ENCODE measurements at regions not wholly inside any gene's neighbourhood (a gene's known extent, or its start where the extent isn't known, plus 50 kb on each side); places are given as distances from the start of the nearest gene placed in this dataset.
A peak's percentile ranks its signal among the peaks of the same experiment; 100 is the strongest.
"Not testable (repeated sequence)": the region's sequence is repeated elsewhere in the genome, so short reads cannot be mapped to it uniquely, and the experiment has no call there.

DNA sequence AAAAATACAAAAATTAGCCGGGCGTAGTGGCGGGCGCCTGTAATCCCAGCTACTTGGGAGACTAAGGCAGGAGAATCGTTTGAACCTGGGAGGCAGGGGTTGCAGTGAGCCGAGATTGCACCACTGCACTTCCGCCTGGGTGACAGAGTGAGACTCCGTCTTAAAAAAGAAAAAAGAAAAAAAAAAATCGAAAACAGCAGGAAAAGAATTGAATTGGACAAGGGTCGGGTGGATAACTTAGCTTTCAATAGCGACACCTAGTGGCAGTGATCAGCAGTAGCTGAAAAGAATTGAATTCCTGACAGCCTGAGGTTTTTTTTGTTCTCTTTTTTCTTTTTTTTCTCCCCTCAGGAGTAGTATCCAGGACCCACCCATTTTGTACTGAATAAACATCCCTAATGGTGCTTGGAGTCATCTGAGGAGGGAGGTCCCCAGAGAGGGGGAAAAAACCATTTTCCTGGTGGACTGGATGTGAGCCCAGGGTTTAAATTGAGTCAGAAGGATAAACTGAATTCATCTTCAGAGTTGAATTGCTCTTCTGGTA lies 55.1 kb downstream of the CYCS start:
- DNase-seq = peak; percentile 77

DNA sequence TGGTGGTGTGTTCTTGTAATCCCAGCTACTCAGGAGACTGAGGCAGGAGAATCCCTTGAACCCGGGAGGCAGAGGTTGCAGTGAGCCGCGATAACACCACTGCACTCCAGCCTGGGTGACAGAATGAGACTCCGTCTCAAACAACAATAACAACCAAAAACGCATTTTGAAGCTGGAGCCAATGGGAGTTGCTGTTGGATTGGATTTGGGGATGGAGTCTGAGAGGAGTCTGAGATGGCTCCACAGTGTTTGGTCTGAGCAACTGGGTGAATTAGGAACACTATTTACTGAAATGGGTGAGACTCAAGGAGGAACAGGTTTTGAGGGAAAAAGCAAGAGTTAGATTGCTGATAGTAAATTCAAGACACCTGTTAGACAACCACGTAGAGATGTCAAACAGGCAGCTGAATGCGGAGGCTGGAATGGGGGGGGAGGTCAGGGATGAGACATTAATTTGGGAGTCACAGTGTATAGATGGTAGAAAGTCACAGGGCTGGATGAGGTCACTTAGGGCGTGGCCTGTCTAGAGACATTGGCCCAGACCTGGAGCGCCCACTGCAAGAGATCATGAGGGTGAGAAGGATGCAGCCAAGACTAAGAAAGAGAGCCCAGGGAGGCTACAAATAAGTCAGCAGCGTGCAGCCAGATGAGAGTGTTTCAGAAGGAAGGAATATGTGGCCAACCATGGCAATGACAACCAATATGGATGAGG lies 56.4 kb downstream of the CYCS start:
- no peak for DNase-seq

DNA sequence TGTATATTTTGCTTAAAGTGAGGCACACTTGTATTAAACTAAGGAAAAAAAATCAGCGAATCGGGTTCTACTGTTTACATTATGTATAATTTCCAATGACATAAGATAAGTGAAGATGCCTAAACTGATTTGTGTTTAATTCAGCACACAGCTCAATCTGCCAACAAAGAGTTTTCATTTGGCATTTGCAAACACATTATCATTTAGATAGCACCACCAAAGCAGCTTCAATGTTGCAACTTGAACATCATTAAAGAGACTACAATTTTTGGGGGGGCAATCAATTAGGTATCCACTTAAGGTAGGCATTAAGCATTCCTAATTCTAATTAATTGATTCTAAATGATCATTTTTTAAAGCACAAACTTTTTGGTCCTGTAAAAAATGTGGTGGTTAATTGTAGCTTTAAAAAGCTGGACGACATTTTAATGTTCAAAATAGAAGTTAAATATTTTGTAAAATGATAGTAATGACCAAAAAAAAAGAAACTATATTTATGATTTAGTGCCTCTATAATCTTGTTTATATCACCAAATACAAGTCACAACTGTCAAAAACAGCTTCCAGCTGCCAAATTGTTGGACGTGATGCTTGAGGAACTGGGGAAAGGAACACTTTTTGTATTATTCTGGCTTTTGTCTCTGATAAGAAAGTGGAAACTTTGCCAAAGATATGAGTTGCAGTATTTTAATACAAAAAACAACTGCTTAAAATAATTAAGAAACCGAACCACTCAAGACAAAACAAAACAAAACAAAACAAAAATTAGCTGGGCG lies 57.1 kb downstream of the CYCS start:
- no peak for DNase-seq

DNA sequence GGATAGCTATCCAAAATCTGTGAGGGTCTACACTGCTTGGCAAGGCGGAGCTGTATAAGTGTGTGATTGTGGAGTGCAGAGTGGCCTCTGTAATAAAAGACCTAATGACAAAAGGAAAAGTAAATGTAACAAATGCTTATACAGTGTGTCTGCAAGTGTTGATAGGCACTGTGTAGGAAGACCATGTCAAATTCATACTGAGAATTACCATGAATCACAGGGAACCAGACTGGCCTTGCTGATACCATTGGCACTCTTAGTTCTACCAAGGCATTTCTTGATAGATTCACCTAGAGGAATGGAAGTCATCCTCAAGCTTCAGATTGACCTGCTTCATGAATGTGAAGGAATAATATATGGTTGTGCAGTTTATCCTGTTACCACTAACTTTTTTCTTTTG lies 58.8 kb downstream of the CYCS start:
- DNase-seq = no peak

DNA sequence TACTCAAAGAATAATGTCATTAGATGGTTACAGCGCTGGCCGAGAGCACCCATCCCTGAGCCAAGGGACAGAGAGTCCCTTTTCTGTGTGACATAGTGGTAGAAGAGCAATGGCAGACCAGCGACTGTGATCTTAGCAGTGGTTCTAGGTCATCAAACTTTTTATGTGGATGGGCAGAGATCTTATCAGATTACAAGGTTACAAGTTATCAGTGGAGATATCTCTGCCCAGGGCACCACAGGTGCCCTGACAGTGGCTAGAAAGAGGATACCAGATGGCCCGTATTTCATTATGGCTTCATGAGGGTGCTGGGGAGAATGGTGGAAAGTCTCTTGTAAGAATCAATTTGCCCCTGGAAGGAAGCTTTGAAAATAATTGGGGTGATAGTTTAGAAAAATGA lies 62.7 kb downstream of the CYCS start:
- DNase-seq = no peak

DNA sequence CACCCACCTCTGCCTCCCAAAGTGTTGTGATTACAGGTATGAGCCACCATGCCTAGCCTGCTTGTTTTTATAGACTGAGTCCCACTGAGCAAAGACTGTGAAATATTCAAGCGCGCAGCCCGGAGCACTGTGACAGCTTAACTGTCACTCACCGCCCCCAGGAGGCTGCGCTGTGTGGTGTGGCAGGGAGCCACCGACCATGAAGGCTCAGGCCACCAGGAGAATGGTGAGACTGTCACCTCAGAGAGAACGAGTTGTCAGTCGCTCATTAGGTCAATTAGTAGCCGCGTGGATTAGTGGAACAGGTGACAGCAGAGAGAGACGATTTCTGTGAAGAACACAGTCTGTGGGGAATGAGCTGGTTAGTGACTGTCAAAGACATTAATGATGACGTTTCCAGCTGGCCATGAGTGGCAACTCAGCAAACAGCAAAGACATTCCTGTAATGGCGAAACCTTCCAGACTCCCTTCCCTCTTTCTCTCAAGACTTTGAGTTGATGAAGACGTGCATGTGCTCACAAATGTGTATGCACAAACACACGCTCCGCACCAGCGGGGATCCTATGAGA lies 64.5 kb downstream of the CYCS start:
- no peak for DNase-seq

DNA sequence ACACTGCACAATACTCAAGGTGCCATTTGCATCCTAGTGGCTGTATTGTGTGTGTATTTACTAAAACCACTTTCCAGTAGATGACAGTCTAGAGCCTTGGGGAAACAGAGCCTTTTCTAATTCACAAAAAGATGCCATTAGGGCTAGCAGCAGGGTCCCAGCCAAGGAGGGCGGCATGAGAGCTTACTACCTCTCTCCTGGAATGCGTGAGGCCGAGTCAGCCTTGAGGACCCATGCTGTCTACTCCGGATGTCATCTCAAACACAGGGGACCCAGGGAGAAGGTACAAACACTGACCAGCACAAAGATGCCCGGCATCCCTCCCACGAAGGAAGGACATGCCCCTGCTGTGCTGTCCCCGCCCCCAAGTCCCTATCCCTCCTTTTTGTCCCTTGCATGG lies 65.5 kb downstream of the CYCS start:
- no peak for DNase-seq

DNA sequence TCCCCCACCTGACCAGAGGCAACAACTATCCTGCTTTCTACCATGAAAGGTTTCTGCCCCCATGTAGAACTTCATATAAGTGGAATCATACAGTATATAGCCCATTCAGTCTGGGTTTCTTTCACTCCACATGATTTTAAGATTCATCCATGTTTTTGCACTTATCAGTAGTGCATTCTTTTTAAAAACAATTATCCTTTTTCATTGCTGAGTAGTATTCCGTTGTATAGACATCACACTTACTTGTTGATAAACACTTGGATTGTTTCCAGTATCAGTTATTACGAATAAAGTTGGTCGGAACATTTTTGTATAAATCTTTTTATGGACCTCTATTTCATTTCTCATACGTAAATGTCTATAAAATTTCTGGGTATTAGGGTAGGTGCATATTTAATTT lies 68.7 kb downstream of the CYCS start:
- DNase-seq = no peak

DNA sequence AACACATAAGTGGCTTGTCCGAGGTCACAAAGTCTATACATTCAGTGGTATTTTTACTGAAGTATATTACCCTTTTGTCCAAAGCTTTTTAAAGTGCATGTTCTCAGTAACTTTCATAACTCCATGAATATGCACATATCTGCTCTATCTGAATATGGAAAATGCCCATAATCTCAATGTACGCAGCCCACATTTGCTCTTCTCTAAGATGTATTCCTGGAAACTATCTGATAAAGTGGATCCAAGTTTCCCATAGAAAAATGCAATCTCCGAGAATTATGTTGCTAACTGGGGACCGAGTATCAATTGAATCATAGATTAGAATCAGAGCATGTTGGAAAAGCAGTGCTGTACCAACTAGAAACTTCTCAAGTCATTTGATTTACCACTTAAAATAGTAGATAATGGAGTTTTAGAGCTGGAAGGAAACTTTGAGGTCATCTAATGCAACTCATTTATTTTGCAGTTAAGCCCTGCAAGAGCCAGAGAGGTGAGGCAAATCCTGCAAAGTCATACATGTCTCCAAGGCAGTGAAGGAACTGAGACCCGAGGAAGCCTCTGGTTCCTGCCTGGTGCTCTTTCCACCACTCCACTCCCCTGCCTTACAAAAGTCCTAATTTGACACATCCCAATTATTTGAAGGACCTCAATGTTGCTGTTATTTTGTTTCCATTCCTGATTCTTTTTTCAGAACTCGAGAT lies 69.4 kb downstream of the CYCS start:
- DNase-seq = no peak

DNA sequence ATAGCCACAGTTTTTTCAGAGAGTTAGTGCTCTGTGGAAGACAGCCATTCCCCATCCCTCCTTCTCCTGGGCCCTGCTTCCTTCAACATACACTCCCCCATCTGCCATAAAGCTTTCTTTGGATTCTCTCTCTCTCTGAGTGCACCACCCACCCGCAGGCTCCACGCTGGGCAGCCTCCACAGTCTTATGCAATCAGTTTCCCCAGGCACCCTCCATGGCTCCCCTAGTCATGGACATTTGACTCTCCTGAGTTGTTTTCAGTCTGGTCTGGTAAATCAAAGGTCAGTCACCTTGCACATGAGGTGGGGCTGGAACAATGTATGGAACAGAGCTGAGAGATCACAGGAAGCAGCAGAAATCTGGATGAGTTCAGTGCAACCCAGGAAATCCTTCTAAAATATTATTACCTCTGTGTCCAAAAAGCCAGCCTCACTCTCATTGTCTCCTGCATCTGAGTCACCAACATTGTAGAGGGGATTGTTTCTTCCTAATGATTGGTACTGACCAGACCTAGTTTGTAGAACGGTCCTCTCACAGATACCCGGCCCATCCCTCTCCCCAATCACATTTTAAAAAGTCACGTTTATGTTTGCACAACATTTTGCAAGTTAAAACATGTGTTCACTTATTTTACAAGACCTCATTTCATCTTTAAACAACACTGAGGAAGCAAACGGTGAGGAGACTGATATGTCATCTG lies 70.1 kb downstream of the CYCS start:
- no peak for DNase-seq

DNA sequence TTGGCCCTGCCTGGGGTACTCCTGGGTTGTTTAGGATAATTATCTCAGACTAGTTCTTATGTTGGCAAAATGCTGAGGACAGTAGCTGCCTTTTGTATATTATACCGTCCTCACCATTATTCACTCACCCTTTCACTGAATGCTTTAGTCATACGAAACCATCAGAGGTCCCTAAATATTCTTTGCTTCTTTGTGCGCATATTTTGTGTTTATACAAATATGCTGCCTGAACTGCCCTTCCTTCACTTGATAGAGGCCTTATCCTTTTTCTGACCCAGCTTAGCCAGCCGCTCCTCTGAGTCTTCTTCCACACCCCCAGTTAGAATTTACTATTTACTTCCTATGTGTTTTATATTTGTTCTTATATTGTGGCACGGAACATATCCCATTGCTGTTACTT lies 70.2 kb upstream of the OSBPL3 start:
- DNase-seq = no peak

DNA sequence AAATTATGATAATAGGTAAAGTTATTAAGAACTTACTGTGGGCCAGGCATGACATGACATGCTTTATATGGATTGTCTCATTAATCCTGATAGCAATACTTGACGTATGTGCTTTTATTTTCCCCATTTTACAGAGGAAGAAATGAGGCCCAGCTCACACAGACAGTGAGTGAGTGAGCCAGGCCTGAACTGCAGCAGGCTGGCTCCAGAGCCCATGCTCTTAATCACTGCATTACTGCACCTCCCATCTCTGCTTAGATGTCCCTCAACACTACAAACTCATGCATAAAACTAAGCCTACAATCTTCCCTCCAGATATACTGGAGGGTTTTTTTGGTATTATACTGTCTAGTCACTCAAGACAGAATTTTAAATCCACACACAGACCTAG lies 68.5 kb upstream of the OSBPL3 start:
- DNase-seq = no peak

DNA sequence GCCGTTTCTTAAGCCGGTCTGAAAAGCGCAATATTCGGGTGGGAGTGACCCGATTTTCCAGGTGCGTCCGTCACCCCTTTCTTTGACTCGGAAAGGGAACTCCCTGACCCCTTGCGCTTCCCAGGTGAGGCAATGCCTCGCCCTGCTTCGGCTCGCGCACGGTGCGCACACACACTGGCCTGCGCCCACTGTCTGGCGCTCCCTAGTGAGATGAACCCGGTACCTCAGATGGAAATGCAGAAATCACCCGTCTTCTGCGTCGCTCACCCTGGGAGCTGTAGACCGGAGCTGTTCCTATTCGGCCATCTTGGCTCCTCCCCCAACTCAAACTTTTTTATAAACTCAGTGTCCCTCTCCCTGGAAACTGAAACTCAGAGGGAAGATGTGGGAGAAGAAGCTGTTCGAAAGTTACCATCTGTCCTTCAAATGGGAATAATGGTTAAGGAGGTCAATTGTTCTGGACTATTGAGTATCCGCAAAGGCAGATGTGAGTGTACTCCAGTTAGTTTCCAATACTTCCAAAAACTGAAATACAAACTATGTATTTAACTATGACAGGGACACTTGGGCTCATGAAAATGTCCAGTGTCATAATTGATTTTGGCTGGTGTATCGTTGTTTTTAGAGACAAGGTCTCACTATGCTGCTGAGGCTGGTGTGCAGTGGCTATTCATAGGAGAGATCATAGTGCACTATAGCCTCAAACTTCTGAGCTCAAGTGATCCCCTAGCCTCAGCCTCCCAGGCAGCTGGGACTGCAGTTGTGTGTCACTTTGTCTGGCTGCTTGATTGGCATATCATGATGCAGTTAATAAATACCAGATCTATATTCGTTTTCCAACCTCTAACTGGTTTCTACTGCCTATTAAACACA lies 67.8 kb upstream of the OSBPL3 start:
- not testable (repeated sequence) for DNase-seq

DNA sequence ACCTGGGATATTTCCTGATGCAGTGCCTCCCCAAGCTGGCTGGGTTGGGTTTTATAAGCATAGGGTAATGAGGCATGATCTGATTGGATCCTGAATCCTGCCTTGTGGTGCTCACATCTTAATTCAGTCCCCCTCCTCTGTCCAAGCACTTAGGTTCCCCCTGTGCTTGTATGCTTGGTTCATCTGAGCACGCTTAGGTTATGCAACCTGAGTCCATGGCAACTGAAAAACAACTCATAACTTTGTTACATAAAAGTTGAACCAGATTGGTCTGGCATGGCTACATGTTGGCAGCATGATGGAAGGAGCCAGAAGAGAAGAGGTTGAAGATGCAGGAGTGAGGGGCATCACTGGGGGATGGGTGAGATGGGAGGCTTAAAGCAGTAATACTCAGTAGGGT lies 57.3 kb upstream of the OSBPL3 start:
- DNase-seq = no peak

DNA sequence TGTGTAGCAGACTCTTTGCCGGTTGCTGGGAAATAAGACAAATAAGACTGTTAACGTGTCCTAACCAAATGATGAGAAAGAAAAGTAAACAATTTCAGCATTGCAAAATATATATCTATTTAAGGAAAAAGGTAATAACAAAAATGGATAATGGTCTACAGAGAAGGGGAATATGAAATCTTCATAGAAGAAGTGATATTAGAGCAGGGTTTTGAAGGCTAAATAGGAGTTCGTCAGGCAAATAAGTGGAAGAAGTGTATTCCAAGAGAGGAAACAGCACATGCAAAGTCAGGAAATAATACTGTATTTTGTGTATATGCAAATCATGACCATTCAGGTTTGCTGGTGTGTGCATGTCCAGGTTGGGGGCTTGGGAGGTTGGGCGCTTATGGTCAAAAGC lies 55.3 kb upstream of the OSBPL3 start:
- no peak for DNase-seq

DNA sequence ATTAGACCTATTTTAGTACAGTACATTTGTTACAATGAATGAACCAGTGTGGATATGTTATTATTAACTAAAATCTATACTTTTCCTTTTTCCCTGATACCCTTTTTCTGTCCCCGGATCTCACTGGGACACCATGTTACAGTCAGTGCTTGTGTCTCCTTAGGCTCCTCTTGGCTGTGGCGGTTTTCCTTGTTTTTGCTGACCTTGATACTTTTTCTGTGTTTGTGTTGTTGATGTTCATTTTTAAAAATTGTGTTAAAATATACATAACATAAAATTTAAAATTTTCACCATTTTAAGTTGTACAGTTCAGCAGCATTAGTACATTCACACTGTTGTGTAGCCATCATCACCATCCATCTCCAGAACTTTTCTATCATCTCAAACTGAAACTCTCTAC lies 54.2 kb upstream of the OSBPL3 start:
- DNase-seq = no peak

DNA sequence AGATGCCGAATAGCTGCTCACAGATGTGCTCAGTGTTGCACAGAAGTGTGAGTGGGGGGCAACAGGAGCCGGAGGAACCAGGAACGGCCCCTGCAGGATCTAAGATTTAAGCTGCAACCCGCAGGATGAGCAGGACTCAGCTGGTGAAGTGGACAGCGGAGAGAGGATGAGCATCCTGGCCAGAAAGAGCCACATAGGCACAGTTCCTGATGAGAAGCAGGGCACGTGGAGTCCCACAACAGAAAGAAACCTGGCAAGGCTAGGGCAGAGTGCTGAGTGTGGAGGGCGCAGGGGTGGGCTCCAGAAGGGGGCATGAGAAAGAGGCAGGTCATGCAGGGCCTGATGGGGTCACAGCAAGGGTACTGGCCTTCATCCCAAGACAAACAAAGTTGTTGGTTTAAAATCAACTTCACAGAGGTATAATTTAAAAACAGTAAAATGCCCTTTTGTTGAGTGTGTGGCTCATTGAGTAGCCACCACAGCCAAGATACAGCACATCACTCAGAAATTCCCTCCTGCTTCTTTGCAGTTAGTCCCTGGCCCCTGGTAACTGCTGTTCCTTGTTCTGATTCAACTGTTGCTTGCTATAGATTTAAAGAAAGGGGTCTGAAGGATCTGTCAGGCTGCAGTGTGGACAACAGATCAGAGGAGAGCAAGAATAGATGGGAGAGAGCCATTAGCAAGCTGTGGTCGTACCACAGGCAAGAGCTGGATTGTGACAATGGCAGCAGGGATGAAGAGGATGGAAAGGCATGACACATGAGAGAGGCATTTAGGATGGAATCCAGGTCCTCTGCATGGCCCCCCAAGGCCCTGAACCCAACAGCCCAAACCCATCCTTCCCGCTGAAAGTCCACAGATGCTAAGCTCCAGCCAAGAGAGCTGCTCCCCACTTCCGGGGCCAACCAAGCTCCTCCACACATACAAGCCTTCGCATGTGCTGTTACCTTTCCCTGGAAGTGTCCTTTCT lies 53.1 kb upstream of the OSBPL3 start:
- no peak for DNase-seq

DNA sequence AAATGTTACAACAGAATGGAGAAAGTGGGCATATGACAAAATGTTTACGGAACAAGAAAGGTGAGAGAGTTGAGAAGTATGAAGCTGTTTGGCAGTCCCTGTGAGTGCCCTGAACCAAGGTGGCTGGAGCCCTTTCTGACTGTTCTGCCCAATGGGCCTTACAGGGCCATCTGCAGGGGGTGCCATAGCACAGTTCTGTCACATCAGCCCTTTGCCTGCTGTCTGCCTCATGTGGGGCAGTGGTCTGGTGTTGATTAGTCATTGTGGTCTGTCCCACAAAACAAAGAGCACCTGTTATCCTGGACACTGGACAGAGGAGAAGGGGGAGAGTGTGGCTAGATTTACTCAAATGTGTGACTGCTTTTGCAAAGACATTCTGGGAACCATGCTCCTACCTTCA lies 51.5 kb upstream of the OSBPL3 start:
- DNase-seq = peak; percentile 30

DNA sequence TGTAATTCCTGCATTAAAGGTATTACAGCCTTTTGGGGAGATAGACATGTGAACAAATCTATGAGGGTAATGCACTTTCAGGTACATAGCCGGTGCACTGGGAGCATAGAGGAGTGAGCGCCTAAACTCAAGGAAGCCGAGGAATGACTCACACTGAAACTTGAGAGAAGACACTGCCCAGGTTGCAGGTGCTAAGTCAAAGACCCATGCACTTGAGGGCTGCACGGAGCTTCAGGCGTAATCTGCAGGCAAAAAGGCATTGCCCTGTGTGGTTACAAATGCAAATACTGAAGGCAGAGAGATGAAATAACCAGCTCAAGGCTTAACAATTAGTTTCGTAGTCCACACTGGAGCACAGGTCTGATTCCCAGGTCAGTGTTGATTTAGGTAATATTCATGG lies 51.0 kb upstream of the OSBPL3 start:
- peak; percentile 79 for DNase-seq

Measured in RPMI8226 (cell line).